Activated CD8-positive, alpha-beta memory T cell treated with anti-CD3 and anti-CD28 coated beads for 1 hour (primary cell): ENCODE measurements at regions not wholly inside any gene's neighbourhood (a gene's known extent, or its start where the extent isn't known, plus 50 kb on each side); places are given as distances from the start of the nearest gene placed in this dataset.
"Not testable (repeated sequence)": the region's sequence is repeated elsewhere in the genome, so short reads cannot be mapped to it uniquely, and the experiment has no call there.

Experiments used
- DNase-seq, 2 donors: peaks; one replicate each; pipeline ENCODE4 v3.0.0-alpha.2; 2020; ENCODE audit warnings: low read depth in 1 of 2; ENCODE audit errors: extremely low read depth in 1 of 2

DNA sequence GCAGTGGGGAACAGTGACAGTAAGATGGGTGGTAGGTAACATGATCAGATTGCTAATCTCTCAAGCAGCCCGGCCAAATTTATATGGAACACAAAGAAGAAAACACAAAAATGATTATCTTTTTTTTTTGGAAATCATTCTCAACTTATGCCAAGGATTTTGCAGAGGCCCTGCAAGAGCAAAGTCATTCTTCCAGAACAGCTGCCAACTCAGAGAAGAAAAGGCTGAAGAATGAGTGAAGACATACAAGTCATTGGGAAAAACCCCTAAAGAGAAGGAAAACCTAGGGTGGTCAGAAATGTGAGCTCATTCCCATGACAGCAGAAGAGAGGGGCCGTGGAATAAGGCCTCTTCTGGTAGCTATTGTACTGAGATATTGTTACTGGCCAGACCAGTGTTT, 246.7 kb downstream of the SHOX2 start:
- no peak for DNase-seq

DNA sequence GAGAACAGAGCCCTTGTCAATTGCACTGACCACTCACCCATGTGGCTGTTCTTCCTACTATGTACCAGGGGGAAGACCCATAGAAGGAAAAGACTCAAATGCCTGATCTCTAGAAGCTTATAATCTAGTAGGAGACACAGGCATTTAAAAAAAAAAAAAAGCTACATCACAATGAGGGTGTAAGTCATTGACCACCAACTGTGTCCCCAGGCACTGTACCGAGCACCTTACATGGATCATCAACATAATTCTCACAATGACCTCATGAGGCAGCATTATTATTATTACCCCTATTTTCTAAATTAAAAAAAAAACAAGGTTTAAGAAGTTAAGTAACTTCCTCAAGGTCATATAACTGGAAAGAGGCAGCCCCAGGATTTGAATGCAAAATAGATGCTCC, 247.4 kb downstream of the SHOX2 start:
- no peak for DNase-seq

DNA sequence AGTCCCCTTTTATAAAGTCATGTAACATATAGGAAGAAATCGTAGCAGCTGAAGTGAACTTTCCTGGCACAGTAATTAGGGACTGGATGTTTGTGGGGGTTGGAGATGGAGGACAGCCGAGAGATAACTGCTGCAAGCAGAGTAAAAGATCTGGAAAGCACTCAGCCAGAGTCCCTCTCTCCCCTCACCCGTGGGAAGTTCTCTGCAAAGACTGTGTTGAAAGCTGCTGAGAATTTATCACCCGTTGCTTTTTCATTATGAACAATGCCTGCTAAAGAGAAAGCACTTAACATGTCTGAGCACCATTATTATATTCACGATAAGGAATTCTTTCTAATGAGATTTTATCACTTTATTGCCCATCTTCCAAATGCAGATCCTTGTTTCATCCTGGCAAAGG, 248.8 kb downstream of the SHOX2 start:
- no peak for DNase-seq

DNA sequence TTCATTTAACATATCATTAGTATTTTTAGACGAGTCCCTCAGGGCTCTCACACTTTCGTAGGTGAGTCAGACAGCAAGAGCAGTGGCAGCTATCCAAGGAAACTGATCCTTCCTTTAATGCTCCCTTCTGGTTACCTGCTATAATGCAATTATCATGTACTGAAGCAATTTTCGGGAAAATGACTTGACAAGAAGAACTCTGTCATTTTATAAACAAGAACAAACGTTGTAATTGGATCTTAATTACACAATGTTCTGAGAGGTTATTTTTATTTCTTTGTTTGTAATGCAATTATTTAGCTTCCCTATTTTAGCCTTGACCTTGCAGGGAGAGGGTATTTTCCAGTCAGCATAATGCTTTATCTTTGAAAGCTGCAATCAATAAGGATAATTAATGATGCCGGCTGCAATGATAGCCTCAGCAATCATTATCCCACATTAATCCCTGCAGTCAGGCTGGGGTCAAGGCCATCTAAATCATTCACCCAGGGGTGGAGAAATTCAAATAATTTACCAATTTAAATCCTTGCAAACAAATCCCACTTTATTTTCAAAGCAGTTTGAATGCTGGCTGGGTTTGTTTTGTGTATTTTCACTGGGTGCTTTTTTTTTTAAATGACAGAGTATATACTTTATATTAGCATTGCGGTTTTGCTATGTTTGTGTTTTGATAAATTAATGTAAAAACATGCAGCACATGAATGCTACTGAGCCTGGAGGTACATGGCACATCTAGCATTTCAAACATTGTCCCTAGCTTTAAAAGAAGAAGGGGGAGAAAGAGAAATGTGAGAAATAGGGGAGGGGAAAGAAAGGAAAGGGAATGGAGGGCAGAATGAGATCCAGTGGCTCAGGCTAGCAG, 249.9 kb downstream of the SHOX2 start:
- no peak for DNase-seq

DNA sequence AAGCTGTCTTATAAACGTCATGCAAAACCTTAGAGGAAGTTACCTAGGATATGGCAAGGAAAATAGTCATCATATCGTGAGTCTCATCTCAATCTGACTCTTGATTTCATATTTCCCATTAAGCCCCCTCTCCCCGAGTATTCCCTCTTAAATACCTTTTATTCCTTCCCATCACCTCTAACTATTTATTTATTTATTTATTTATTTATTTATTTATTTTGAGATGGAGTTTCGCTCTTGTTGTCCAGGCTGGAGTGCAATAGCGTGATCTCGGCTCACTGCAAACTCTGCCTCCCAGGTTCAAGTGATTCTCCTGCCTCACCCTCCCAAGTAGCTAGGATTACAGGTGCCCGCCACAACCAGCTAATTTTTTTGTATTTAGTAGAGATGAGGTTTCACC, 260.4 kb downstream of the SHOX2 start:
- DNase-seq: not testable (repeated sequence)

DNA sequence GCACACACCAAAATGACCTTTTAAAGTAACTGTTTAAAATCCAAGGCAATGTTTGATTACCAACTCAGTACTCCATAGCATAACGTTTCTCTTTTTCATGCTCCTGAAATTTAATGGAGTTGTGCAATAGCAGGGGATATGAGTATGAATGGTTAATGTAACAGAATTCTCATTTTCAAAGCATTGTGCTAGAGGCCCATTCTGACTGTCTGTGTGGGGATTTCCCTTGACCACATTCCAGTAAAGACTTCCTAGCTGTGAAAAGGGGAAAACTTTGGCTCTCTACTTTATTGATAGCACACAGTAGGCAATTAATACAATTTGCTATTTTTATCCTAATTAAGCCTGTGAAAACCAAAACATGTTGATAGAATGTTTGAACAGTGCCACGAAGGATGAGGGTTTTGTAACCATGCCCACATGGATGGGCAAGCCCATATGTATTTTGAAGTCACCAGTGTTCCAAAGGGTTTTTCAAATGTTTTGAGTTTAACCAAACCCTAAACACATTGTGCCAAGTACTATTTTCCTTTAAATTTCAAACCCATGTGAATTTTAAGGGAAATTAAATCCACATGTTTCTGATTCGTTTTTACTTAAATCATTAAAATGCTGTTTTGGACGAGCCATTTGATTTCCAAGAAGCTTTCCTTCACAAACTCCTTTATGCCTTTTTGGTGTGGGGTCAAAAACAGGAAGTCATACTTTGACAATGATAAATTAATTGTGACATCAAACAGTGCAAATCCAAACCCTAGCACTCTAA, 261.2 kb downstream of the SHOX2 start:
- DNase-seq: no peak

DNA sequence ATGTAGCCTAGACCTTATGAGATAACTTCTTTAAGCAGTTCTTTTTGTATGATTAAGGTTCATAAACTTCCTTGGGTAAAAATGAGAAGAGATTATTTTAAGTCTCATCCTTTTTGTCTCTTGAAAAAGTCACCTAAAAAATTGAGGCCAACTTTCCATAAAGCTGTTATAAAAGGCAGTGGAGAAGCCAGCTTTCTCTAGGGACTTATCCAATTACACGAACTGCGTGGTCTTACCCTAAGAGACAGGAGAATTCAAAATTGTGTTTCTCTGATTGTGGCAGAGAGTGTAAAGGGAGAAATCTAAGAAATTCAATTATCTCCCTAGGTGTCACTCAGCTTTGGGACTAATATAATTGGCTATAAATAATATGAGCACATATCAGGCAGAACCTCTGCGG, 262.0 kb downstream of the SHOX2 start:
- DNase-seq: no peak

DNA sequence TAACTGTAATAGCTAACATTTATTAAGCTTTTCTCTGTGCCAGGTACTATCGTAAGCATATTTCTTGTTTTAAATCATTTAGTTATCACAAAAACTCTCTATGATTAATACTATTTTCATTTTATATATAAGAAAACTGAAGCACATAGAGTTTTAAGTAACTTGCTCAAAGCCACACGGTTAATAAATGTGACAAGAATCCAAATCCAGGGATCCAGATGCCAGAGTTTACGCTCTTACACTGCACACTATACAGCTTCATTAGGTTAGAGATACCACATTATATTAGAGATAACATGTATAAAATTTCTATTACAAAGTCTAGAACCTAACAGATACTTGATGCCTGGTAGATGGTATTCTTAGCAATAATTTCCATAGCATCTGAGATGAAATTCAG, 265.2 kb downstream of the SHOX2 start:
- DNase-seq: no peak

DNA sequence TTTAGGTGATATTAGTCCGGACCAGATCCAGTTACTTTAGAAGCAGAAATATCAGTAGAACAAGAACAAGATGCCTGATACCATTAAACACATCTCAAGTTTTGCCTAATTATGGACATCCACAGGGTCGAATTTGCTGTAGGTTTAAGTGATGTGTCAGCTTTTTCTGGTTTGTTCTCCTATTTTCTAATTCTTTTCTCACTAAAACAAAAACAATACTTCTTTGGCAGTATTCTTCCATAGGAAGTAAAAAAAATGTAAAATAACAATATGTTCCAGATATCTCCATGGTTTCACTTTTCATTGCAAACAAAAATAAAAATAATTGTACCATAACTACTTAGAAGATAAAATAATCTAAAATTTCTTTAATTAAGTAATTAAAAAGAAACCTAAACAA, 265.7 kb downstream of the SHOX2 start:
- DNase-seq: no peak

DNA sequence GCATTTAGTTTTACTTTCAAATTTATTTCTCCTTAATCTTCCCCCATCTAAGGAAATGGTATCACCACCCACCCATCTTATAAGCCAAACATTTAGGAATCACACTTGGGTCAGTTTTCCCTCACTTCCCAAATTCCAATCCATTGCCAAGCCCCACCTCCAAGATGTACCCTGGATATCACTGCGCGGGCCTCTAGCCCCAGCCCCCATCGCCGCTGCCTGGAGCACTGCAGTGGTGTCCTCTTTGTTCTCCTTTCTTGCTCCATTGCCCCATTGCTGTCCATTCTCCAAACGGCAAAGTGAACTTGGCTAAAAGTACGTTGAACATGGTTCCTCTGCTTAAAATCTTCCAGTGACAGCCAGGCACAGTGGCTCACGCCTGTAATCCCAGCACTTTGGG, 267.8 kb downstream of the SHOX2 start:
- DNase-seq: no peak

DNA sequence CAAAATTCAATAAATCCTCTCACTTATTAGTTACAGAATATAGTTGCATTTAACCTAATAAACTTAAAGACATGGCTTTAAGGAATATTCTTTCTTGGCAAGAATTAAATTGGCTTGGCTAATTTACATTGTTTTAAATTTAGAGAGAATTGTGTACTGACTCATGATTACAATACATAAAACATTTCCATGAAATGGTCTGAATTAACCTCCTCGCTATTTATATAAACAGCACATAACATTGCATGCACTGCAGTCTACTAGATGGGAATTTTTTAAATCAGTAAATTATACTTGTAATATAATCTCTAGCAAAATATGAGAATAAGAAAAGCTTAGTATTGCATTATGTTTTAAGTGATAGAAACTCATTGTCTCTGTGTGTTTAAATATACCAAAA, 268.9 kb downstream of the SHOX2 start:
- no peak for DNase-seq

DNA sequence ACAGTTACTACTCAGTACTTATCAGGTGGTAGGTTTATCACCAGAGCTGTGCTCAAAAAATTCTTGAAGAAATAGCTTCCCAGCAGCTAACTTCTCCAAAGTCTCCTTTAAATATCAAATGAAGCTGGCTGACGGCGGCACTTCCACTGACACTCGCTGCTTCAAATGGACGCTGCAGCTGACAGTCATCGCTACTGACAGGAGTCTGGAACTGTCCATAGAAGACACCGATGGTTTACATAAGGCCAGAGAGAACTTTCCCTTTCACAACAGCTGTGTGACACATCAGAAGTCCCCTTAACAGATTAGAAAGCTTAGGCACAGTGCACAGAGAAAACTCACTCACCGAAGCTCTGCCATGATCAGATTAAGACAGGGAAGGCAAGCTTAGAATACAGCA, 270.2 kb downstream of the SHOX2 start:
- no peak for DNase-seq

DNA sequence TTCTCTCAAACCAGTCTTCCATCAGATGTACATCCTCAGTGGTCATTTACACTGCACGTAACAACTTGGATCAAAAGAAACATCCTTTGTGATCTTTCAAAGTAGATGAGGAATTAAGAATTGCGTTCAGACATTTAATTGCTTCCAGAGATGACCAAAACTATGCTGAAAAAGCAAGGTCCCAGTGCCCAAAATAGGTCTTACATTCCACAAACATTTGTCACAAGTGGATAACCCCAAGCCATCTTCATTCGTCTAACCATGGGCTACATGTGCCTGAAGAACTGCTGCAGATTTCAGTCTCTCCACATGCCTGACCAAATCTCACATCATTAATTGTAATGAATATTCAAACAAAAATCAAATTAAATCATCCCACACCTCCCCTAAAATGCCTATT, 273.6 kb downstream of the SHOX2 start:
- DNase-seq: no peak

DNA sequence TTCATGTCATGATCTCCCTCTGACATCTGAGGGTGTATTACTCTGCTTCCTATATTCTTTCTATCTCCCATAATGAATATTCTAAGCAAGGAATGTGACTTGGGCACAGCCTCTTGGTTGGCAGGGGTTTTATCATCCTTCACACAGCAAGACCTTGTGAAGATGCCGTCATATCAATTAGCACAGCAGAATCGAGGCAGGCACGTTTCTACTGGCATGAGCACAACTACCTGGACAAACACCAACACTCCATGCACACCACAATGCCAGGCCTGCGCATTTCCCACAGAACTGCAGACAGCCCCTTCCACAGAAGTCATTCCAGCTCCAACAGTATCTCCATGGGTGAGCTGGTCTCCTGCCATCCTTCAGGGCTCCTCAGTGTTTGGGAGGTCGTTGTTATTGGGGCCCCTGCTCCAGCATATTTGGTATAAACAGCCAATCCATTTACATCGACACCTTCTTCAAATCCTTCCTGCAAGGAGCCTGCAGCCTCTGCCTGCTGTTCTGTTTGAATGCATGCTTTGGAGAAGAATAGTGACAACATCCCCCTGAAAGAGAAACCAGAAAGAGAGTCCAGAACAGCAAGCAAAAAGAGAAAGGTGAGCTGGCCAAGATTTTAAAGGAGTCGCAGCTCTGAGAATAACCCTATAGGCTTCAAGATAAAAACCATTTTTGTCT, 275.5 kb downstream of the SHOX2 start:
- DNase-seq: no peak

DNA sequence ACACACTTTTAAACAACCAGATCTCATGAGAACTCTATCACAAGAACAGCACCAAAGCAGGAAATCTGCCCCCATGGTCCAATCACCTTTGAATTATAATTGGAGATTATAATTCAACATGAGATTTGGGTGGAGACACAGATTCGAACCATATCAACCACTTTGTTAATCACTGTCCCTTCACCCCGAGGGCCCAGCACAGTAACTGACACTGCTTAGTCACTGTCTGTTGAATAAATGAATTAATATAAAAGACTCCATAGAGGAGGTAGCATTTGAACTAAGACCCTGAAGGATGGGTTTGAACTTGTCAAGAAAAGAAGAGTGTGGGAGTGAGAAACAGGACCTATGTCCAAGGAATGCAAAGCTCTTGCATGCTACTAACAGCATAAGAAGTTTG, 276.4 kb downstream of the SHOX2 start:
- no peak for DNase-seq

DNA sequence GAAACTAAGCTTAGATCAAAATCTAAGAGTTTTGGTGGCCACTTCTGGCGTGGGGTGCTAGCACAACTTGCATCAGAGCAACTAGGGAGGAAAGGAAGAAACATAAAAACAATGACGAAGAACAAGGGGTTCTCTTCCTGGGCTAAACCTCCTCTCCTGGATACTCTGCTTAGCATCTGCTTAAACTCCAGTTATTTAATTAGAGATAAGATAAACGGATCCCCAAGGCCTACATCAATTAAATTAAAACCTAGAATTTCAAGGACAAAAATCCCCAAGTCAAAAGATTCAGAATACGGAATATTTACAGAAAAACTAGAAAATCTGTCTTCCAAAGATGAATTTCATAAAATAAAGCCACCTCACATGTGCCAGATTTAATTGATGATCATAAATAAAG, 281.9 kb downstream of the SHOX2 start:
- DNase-seq: no peak

DNA sequence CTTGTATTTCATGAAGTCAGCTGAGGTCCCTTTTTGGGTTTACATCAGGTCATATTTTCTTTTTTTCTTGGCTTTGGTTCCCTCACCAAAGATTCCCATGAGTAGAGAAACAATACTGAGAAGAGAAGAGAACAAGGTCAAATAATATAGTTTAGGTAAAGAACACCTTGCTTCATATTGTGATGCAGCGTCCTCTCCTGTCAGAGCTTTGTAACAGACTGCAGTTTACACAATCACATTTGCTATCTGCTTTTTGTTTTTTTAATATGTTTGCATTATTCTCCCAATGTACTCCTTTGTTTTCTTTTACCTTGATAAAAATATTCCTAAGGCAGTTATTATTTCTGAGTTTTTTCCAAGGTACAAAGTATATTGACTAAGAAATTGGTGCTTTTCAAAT, 283.2 kb downstream of the SHOX2 start:
- DNase-seq: no peak

DNA sequence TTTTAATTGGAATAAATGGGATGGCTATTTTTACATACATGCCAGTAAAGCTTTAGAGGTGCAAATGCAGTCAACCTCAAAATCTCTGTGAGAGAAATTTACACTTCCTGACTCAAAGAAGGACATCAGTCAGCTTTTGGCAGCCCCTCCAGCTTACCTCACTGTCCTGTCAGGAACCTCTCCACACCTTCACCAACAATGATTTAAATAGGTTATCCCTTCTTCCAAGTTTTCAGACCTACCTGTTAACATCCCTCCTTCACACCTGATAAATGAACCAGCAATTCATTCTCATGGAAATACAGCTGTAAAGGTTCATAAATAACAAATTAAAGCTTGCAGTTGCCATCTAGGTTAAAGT, 286.1 kb downstream of the SHOX2 start:
- DNase-seq: no peak

DNA sequence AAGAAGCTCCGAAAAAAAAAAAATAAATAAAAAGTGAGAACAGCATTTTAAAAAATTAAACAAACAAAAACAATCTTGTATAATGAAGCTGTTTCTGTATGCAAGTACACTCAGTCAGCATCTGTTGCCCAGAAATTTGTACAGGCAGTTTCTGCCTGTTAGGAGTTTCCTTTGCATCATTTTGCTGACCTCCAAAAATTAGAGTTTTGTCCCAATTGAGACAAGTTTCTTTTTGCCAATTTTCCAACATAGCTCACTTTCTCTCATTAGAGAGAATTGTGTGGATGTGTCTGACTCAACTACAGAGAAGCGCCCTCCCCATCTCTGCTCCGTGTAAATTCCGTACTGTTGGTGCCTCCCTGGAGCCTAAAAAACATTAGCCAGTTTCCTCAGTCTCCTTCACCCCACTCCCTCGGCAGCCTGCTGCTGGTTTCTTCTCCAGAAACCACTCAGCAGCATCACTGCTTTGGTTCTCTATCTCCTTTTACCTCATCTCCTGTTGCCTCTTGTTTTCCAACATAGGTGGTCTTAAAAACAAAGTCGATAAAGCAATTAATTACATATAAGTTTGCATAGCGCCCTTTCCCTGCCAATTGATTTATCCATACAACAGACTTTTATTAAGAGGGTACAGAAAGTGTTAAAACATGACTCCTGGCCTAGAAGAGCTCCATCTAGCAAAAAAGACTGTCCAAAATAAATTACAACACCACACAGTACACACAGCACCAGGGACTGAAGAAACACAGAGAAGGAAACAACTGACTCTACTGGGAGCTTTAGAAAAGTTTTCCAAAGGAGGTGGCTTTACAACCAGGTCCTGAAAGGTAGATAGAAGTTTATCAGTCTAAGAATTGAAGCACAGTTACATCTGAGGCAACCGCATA, 286.7 kb downstream of the SHOX2 start:
- no peak for DNase-seq

DNA sequence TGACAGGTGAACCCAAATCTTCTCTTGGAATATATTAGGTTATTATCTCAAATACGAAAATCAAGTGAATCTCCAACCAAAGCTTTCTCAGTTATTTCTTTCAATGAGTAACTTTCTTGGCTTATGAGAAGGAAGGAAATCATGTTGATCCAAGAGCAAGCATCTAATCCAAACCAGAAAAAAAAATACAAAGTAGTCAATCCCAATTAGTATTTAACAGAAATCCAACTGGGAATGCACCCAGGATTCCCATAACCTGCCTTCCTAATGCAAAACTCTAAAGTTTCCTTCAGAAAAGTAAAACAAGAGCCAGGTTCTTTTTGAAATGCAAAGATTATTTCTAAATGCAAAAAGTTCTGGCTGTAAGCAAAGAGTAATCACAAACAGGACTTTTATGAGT, 289.3 kb downstream of the SHOX2 start:
- DNase-seq: no peak

DNA sequence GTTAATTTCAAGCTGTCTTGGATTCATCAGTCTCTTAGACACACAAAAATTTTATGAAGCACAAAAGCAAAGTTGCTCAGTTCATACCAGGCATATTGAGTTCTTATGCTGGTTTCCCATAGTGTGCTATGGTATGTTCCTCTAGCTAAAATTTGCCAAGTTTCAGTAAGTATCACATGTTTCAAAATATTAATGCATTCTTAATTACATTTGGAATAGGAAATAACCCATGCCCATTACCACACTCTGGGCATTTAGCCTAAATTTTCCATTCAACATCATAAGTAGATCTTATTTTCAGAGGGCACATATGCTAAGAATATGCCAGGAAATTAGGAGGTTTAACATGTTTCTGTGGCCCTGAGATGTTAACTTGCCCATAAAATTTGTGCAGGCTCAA, 289.9 kb downstream of the SHOX2 start:
- no peak for DNase-seq
